ENCODE measurements at regions not wholly inside any gene's neighbourhood (a gene's known extent, or its start where the extent isn't known, plus 50 kb on each side); places are given as distances from the start of the nearest gene placed in this dataset.

GRCh38 chr1:113320972-113321680, 69.2 kb upstream of the MAGI3 start:
- TF ChIP-seq POLR2A (IDR thresholded peaks at IDR 0.05) (no peak), CTCF (IDR thresholded peaks at IDR 0.05) (no peak), EP300 (IDR thresholded peaks at IDR 0.05) (no peak), POLR2AphosphoS5 (IDR thresholded peaks at IDR 0.05) (no peak)

Data from gastroesophageal sphincter (tissue), 3 donors.